Tibial nerve (tissue), 4 donors: ENCODE measurements at regions not wholly inside any gene's neighbourhood (a gene's known extent, or its start where the extent isn't known, plus 50 kb on each side); places are given as distances from the start of the nearest gene placed in this dataset.

Experiments used
- EP300 ChIP-seq, 2 donors: sonication (generic); formaldehyde crosslinking; IDR thresholded peaks; one replicate each; pipeline ENCODE4 v1.6.1; 2017; ENCODE audit warnings: antibody characterized with exemption in 2 of 2, mild to moderate bottlenecking in 1 of 2
- TF ChIP-seq, protein P1 (sequence below), 5 experiments: fragments of 200-600 bp in 3 of 5; fragments of 450-650 bp in 2 of 5; sonication (generic) in 3 of 5; IDR thresholded peaks; one replicate each; pipeline ENCODE4 v1.5.1; 2016 to 2019; ENCODE audit warnings: antibody characterized with exemption in 5 of 5, mild to moderate bottlenecking in 3 of 5, moderate library complexity in 2 of 5

GRCh38 chr13:31408927-31409326, 209.2 kb downstream of the B3GLCT start:
- TF ChIP-seq, protein P1, sequence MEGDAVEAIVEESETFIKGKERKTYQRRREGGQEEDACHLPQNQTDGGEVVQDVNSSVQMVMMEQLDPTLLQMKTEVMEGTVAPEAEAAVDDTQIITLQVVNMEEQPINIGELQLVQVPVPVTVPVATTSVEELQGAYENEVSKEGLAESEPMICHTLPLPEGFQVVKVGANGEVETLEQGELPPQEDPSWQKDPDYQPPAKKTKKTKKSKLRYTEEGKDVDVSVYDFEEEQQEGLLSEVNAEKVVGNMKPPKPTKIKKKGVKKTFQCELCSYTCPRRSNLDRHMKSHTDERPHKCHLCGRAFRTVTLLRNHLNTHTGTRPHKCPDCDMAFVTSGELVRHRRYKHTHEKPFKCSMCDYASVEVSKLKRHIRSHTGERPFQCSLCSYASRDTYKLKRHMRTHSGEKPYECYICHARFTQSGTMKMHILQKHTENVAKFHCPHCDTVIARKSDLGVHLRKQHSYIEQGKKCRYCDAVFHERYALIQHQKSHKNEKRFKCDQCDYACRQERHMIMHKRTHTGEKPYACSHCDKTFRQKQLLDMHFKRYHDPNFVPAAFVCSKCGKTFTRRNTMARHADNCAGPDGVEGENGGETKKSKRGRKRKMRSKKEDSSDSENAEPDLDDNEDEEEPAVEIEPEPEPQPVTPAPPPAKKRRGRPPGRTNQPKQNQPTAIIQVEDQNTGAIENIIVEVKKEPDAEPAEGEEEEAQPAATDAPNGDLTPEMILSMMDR (IDR thresholded peaks at IDR 0.05) = no peak
- TF ChIP-seq EP300 (IDR thresholded peaks at IDR 0.05) = no peak
